ENCODE measurements at regions not wholly inside any gene's neighbourhood (a gene's known extent, or its start where the extent isn't known, plus 50 kb on each side); places are given as distances from the start of the nearest gene placed in this dataset.

GRCh38 chr15:94028121-94028520 is 203.2 kb upstream of the MCTP2 start:
- DNase-seq (ENCODE audit: low read depth in 1 of 2, low spot score in 2 of 2) = no peak
- Histone ChIP-seq H3K36me3 (ENCODE audit: control insufficient read depth in 2 of 4, insufficient read depth in 4 of 4, low read length in 3 of 4) (no peaks in the 10 kb centered on the region), H3K4me2 (ENCODE audit: insufficient read depth in 1 of 2, low read depth in 2 of 2, low read length in 2 of 2) (no peak overlapping the region), H3K79me1 (ENCODE audit: low read depth, low read length) (no peaks in the 10 kb centered on the region), H3K4ac (replicated peaks; ENCODE audit: insufficient read length, low read depth, low read length) (no peak overlapping the region), H2BK12ac (ENCODE audit: low read depth, low read length) (no peak overlapping the region), H3K79me2 (ENCODE audit: control insufficient read depth in 1 of 2, insufficient read depth in 2 of 2, low read length in 2 of 2) (no peaks in the 10 kb centered on the region), H3K4me3 (ENCODE audit: extremely low read depth in 1 of 4, insufficient read depth in 2 of 4, low read depth in 3 of 4, low read length in 4 of 4) (no peak overlapping the region), H3K14ac (ENCODE audit: insufficient read length) (no peak overlapping the region), H3K9ac (replicated peaks in 1 of 4; ENCODE audit: extremely low read depth in 1 of 4, low read depth in 3 of 4, low read length in 3 of 4) (no peak overlapping the region), H2AFZ (ENCODE audit: low read length) (no peak overlapping the region), H4K5ac (ENCODE audit: insufficient read length, low read depth, low read length) (no peak overlapping the region), H4K91ac (replicated peaks; ENCODE audit: insufficient read length, low read length) (no peak overlapping the region), H3K27me3 (replicated peaks in 1 of 4; ENCODE audit: control insufficient read depth in 3 of 4, extremely low read depth in 1 of 4, insufficient read depth in 3 of 4, low read length in 3 of 4) (no peaks in the 10 kb centered on the region), H4K20me1 (replicated peaks in 1 of 2; ENCODE audit: control insufficient read depth in 1 of 2, insufficient read depth in 2 of 2, low read length in 2 of 2) (no peaks in the 10 kb centered on the region), H2BK5ac (ENCODE audit: low read depth, low read length) (no peak overlapping the region), H4K8ac (ENCODE audit: extremely low read depth, insufficient read depth, low read length) (no peak overlapping the region), H3K27ac (ENCODE audit: low read depth, low read length) (no peak overlapping the region), H3K23me2 (ENCODE audit: low read depth, low read length) (no peaks in the 10 kb centered on the region), H3K9me3 (ENCODE audit: insufficient read depth in 2 of 2, low read depth in 1 of 2, low read length in 1 of 2) (no peaks in the 10 kb centered on the region), H2BK15ac (ENCODE audit: low read length) (no peak overlapping the region), H2BK20ac (ENCODE audit: low read length) (no peak overlapping the region), H2BK120ac (replicated peaks; ENCODE audit: low read depth, low read length) (no peak overlapping the region), H2AK5ac (ENCODE audit: low read depth, low read length) (no peak overlapping the region), H3K23ac (ENCODE audit: insufficient read length) (no peak overlapping the region), H3K56ac (replicated peaks; ENCODE audit: insufficient read length, low read depth, low read length) (no peak overlapping the region), H3K4me1 (replicated peaks in 1 of 4; ENCODE audit: control insufficient read depth in 3 of 4, insufficient read depth in 4 of 4, low read length in 3 of 4) (no peaks in the 10 kb centered on the region), H3K18ac (ENCODE audit: extremely low read depth, low read length) (no peak overlapping the region)
- TF ChIP-seq SIN3A (conservative IDR thresholded peaks at IDR 0.05 in 1 of 2, IDR thresholded peaks at IDR 0.05 in 1 of 2; ENCODE audit: low read depth in 1 of 2, low read length in 2 of 2) = no peak
- no peak for TF ChIP-seq CBX5 (IDR thresholded peaks at IDR 0.05; ENCODE audit: low read depth, low read length)
- no peak for TF ChIP-seq HDAC2 (IDR thresholded peaks at IDR 0.05; ENCODE audit: borderline replicate concordance in 1 of 2, low read depth in 2 of 2, low read length in 2 of 2)
- ChIA-PET CTCF (ENCODE audit: partially characterized antibody) (interaction anchor here (1.8 kb wide), 1 partner anchor 92 kb away, joined by 6 read pairs; no protein-coding TSS in a partner anchor), POLR2A (ENCODE audit: partially characterized antibody) (no interaction called here)
- FAIRE-seq = no peak
- 95% methylated on average over 3 of the region's 3 CpGs; no CpG with 5 or more reads in 1 of the 2 experiments for WGBS, 2 experiments (ENCODE audit: extremely low coverage in 1 of 2, insufficient coverage in 1 of 2, insufficient read length in 1 of 2, insufficient replicate concordance in 2 of 2, low coverage in 1 of 2, low lambda C conversion rate in 2 of 2, missing lambda C conversion rate in 1 of 2)

Data from H1 (cell line).